Astrocyte of the spinal cord (primary cell): ENCODE measurements at regions not wholly inside any gene's neighbourhood (a gene's known extent, or its start where the extent isn't known, plus 50 kb on each side); places are given as distances from the start of the nearest gene placed in this dataset.

ENCODE experiments used
- DNase-seq: peaks from one replicate; pipeline ENCODE4 v3.0.0; 2011; ENCODE audit warnings: low read depth, low spot score
- H3K4me3 ChIP-seq: 2 replicates; pipeline ENCODE4 v1.5.1; 2011; ENCODE audit warnings: low read depth, mild to moderate bottlenecking, low read length, moderate library complexity
- in situ Hi-C: cut with HindIII; loops from 2 replicates; pipeline ENCODE4 v1.10.0; 2017; ENCODE audit warnings: low sequenced_read_pairs
- TF ChIP-seq, protein P1 (sequence below): IDR thresholded peaks from 2 replicates; pipeline ENCODE4 v1.5.1; 2012; ENCODE audit warnings: low read depth, mild to moderate bottlenecking, low read length, inconsistent platforms

DNA sequence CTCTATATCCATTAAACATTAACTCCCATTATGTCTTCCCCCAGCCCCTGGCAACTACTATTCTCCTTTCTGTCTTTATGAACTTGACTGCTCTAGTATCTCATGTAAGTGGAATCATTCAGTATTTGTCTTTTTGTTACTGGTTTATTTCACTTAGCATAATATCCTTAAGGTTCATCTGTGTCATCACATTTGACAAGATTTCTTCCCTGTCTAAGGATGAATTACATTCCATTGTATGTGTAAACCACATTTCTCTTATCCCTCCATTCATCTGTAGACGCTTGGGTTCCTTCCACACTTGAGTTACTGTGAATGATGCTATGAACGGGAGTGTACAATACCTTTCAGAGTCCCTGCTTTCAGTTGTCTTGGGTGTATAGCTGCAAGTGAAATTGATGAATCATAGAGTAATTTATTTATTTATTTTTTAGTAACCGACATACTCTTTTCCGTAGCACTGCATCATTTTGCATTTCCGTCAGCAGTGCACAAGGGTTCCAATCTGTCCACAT is 399.7 kb upstream of the RBFOX1 start:
- TF ChIP-seq, protein P1, sequence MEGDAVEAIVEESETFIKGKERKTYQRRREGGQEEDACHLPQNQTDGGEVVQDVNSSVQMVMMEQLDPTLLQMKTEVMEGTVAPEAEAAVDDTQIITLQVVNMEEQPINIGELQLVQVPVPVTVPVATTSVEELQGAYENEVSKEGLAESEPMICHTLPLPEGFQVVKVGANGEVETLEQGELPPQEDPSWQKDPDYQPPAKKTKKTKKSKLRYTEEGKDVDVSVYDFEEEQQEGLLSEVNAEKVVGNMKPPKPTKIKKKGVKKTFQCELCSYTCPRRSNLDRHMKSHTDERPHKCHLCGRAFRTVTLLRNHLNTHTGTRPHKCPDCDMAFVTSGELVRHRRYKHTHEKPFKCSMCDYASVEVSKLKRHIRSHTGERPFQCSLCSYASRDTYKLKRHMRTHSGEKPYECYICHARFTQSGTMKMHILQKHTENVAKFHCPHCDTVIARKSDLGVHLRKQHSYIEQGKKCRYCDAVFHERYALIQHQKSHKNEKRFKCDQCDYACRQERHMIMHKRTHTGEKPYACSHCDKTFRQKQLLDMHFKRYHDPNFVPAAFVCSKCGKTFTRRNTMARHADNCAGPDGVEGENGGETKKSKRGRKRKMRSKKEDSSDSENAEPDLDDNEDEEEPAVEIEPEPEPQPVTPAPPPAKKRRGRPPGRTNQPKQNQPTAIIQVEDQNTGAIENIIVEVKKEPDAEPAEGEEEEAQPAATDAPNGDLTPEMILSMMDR: no peak
- no peak for DNase-seq
- no peak overlapping the region for H3K4me3 ChIP-seq
- in situ Hi-C loops: no loop called here

DNA sequence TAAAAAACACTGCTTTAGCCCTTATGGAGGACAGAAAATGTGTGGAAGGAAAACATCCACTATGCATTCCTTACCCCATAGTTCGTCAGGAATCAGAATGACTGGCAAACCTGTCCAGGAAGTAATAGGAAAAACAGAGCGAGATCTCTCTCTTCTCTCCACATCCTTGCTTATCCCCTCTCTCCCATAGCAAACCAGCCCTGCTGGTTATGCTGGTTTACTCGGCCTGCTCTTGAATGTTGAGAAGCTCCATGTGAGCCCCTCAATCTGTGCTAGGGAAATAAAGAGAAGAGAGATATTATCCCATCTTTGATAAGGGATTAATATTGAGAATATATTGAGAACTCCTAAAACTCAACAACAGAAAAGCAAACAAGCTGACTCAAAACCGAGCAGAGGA is 402.8 kb upstream of the RBFOX1 start:
- no peak overlapping the region for H3K4me3 ChIP-seq
- TF ChIP-seq, protein P1: no peak
- no peak for DNase-seq
- in situ Hi-C loops: no loop called here

DNA sequence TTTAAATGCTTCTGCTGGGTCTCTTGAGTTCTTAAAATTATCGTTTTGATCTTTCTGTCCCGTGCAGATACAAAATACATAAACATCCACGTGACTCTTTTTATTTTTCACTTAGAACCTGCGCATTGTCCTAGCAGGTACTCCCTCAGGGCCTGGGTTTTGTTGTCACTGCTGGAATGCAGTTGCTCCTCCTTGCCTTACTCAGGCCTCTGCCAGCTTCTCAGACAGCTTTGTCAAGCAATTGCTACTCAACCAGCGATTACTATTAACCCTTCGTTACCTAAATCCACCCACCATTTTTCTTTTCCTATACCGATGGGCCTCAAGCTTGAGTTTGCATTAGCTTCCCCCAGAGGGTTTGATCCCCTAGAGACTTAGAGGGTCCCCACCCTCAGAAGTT is 405.9 kb upstream of the RBFOX1 start:
- no peak for DNase-seq
- in situ Hi-C loops: no loop called here
- TF ChIP-seq, protein P1: no peak
- no peak overlapping the region for H3K4me3 ChIP-seq

DNA sequence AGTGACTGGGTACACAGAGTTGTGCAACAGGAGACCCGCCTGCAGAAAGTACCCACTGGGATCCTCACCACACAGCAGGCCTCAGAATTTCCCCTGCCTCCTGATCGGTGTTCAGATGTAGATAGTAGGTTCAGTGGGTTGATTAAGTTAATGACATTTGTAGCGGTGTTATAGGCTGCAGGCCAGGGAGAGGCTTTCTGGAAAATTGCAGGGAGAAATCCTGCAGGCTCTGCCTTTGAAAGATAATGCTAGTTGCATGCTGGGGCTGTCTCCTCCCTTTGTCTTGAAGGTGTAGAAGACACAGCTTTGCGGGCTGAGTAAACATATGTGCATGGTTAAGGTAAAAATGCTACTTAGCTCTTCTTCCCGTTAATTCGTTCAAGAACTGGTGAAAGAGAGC is 406.3 kb upstream of the RBFOX1 start:
- TF ChIP-seq, protein P1: no peak
- H3K4me3 ChIP-seq: no peak overlapping the region
- no peak for DNase-seq
- in situ Hi-C loops: no loop called here

DNA sequence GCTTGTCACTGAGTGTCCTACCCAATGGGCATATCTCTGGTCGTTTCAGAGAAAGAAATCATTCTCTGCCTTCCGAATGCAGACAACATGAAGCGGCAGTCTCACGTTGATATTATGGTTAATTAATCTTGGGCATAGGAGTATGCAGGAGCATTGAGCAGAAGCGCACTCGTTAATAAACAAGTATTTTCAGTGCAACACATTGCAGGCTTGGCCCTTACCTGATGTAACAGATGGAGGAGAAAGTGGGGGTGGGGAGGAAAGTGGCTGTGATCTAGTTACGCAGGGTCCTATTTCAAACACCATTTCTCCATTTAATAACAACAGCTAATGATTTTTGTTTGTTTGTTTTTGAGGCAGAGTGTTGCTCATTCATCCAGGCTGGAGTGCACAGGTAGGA is 414.0 kb upstream of the RBFOX1 start:
- TF ChIP-seq, protein P1: no peak
- no peak overlapping the region for H3K4me3 ChIP-seq
- no peak for DNase-seq
- in situ Hi-C loops: no loop called here

DNA sequence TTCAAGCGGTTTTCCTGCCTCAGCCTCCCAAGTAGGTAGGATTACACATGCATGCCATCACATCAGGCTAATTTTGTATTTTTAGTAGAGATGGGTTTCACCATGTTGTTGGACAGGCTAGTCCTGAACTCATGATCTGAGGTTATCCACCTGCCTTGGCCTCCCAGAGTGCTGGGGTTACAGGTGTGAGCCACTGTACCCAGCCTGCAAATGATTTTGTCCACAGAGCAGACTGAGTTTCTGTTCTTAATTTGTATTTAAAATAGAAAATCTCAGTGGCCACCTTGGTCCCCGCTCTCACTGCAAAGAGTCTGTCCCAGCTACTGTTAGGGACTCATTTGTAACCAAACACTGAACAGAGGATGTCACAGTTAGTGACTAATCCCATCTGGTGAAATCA is 415.7 kb upstream of the RBFOX1 start:
- in situ Hi-C loops: no loop called here
- TF ChIP-seq, protein P1: no peak
- no peak overlapping the region for H3K4me3 ChIP-seq
- DNase-seq: no peak

DNA sequence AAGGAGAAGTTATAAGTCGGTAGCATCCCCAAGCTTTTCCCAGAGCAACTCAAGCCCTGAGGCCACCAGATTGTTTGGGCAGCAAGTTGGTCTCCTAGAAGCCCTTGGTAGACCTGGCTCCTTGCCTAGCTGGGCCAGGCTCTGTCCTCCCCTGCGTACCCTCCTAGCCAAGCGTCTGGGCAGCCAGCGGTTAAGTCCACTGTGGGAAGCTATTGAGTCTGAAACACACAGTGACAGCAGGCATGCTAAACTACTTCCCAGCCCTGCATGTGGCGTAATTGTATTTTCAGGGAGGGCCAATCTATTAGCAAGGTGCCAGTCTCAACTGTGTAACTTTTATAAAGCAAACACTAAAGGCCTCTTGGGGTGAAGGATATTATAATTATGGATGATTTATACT is 419.1 kb upstream of the RBFOX1 start:
- in situ Hi-C loops: no loop called here

More for the DNA sequence above, 419.1 kb upstream of the RBFOX1 start:
- no peak for DNase-seq
- TF ChIP-seq, protein P1: no peak
- H3K4me3 ChIP-seq: no peak overlapping the region
